OCI-LY3 (cell line): ENCODE measurements at regions not wholly inside any gene's neighbourhood (a gene's known extent, or its start where the extent isn't known, plus 50 kb on each side); places are given as distances from the start of the nearest gene placed in this dataset.

Experiments
- CTCF ChIP-seq: fragments of 200-600, 300-600 bp; sonication (generic); IDR thresholded peaks from 2 replicates; pipeline ENCODE4 v1.5.1; 2014; ENCODE audit warnings: antibody characterized with exemption, low read length, low read depth
- EZH2phosphoT487 ChIP-seq: fragments of 200-600 bp; shearing (Covaris generic); IDR thresholded peaks from 2 replicates; pipeline ENCODE4 v1.6.1; 2018; ENCODE audit warnings: antibody characterized with exemption, mixed run types, low read depth

- TF ChIP-seq CTCF (no peak), EZH2phosphoT487 (no peak)
Measured at GRCh38 chr18:22330508-22330907, 87.2 kb downstream of the CTAGE1 start.
